ACC112 (cell line): ENCODE measurements at regions not wholly inside any gene's neighbourhood (a gene's known extent, or its start where the extent isn't known, plus 50 kb on each side); places are given as distances from the start of the nearest gene placed in this dataset.

Experiments used
- H2AFZ ChIP-seq: fragments of 200-600 bp; sonication (generic); one replicate; pipeline ENCODE4 v1.6.0; 2017; ENCODE audit warnings: antibody characterized with exemption, low read length; ENCODE audit not compliant: unreplicated experiment
- H3K27ac ChIP-seq: fragments of 200-600 bp; sonication (generic); 2 replicates; pipeline ENCODE4 v1.5.1; 2014; ENCODE audit warnings: low read depth, mild to moderate bottlenecking, antibody characterized with exemption, low read length, moderate library complexity
- H3K27me3 ChIP-seq: fragments of 200-600 bp; sonication (generic); 2 replicates; pipeline ENCODE4 v1.6.1; 2014; ENCODE audit warnings: mild to moderate bottlenecking, antibody characterized with exemption, low read length, moderate library complexity, mixed read lengths; ENCODE audit not compliant: insufficient read depth
- H3K36me3 ChIP-seq: fragments of 200-600 bp; sonication (generic); 2 replicates; pipeline ENCODE4 v1.6.1; 2016; ENCODE audit warnings: mild to moderate bottlenecking, antibody characterized with exemption, low read length, moderate library complexity, mixed read lengths; ENCODE audit not compliant: insufficient read depth
- H3K4me1 ChIP-seq: fragments of 200-600 bp; sonication (generic); one replicate; pipeline ENCODE4 v1.6.1; 2016; ENCODE audit warnings: low read length, mixed read lengths; ENCODE audit not compliant: insufficient read depth, unreplicated experiment, control insufficient read depth
- H3K4me3 ChIP-seq: fragments of 200-600 bp; sonication (generic); 2 replicates; pipeline ENCODE4 v1.5.1; 2014; ENCODE audit warnings: mild to moderate bottlenecking, low read depth, low read length
- H3K79me2 ChIP-seq: fragments of 200-600 bp; sonication (generic); one replicate; pipeline ENCODE4 v1.6.0; 2016; ENCODE audit warnings: low read length; ENCODE audit not compliant: control insufficient read depth, unreplicated experiment, insufficient read depth

- no peaks in the 10 kb centered on the region for H3K36me3 ChIP-seq
- no peak overlapping the region for H3K4me3 ChIP-seq
- no peak overlapping the region for H3K27ac ChIP-seq
- no peak overlapping the region for H2AFZ ChIP-seq
- no peaks in the 10 kb centered on the region for H3K27me3 ChIP-seq
- no peaks in the 10 kb centered on the region for H3K4me1 ChIP-seq
- H3K79me2 ChIP-seq, result no peaks in the 10 kb centered on the region
Measured at GRCh38 chr16:73482310-73482709, 434.4 kb upstream of the ZFHX3 start.

GRCh38 chr16:73480381-73480780 lies 432.5 kb upstream of the ZFHX3 start:
- Histone ChIP-seq H3K79me2 (no peaks in the 10 kb centered on the region), H3K27me3 (no peaks in the 10 kb centered on the region), H3K4me1 (no peaks in the 10 kb centered on the region), H3K4me3 (no peak overlapping the region), H3K36me3 (no peaks in the 10 kb centered on the region), H3K27ac (no peak overlapping the region), H2AFZ (no peak overlapping the region)

DNA sequence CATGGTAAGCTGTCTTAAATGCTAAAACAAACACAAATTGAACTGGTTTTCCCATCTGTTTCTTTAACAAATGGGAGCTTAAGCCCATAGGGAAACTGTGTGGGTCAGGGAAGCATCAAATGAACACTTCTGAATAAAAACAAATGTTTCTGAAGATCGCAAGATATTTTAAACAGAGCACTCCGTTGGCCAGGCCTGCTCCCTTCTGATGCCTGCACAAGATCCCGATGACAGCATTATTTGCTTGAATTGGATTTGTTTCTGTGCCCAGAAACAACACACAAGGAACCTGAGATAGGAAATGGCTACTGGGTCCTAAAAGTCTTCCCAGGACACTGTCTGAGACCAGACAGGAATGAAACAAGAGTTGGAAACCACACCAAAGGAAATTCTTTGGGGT lies 425.8 kb upstream of the ZFHX3 start:
- Histone ChIP-seq H3K27me3 (no peaks in the 10 kb centered on the region), H3K4me3 (no peak overlapping the region), H3K36me3 (no peaks in the 10 kb centered on the region), H3K79me2 (no peaks in the 10 kb centered on the region), H3K27ac (no peak overlapping the region), H2AFZ (no peak overlapping the region), H3K4me1 (no peaks in the 10 kb centered on the region)

DNA sequence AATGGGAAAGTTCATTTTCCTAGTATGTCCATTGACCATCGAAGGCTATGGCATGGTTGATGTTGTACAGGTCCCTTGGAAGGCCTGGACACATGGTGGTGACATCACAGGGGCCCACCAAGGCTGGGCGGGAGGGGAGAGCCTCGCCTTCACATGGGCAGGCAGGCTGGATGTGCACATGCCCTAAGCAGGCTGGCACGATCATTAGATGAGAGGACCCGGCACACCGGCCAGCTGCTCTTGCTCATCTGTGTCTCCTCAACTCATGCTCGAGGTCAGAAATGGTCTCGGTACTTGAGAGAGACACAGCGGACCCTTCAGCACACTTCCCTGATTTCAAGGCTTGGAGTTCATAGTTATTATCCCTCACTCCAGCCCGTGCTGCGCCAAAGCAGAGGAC lies 416.9 kb upstream of the ZFHX3 start:
- Histone ChIP-seq H3K27ac (no peak overlapping the region), H2AFZ (no peak overlapping the region), H3K27me3 (no peaks in the 10 kb centered on the region), H3K4me1 (no peaks in the 10 kb centered on the region), H3K4me3 (no peak overlapping the region), H3K36me3 (no peaks in the 10 kb centered on the region), H3K79me2 (no peaks in the 10 kb centered on the region)

DNA sequence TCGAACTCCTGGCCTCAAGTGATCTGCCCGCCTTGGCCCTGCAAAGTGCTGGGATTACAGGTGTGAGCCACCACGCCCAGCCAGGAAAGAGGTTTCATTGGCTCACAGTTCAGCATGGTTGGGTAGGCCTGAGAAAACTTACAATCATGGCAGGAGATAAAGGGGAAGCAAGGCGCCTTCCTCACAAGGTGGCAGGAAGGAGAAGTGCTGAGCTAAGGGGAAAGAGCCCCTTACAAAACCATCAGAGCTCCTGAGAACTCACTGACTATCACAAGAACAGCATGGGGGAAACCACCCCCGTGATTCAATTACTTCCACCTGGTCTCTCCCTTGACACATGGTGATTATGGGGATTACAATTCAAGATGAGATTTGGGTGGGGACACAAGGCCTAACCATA lies 411.7 kb upstream of the ZFHX3 start:
- Histone ChIP-seq H2AFZ (no peak overlapping the region), H3K4me1 (no peaks in the 10 kb centered on the region), H3K36me3 (no peaks in the 10 kb centered on the region), H3K79me2 (no peaks in the 10 kb centered on the region), H3K4me3 (no peak overlapping the region), H3K27me3 (no peaks in the 10 kb centered on the region), H3K27ac (no peak overlapping the region)

- no peak overlapping the region for H3K4me3 ChIP-seq
- H3K79me2 ChIP-seq, result no peaks in the 10 kb centered on the region
- no peaks in the 10 kb centered on the region for H3K4me1 ChIP-seq
- H3K36me3 ChIP-seq, result no peaks in the 10 kb centered on the region
- no peak overlapping the region for H3K27ac ChIP-seq
- H2AFZ ChIP-seq, result no peak overlapping the region
- no peaks in the 10 kb centered on the region for H3K27me3 ChIP-seq
Measured at GRCh38 chr16:73457851-73458250, 409.9 kb upstream of the ZFHX3 start.

DNA sequence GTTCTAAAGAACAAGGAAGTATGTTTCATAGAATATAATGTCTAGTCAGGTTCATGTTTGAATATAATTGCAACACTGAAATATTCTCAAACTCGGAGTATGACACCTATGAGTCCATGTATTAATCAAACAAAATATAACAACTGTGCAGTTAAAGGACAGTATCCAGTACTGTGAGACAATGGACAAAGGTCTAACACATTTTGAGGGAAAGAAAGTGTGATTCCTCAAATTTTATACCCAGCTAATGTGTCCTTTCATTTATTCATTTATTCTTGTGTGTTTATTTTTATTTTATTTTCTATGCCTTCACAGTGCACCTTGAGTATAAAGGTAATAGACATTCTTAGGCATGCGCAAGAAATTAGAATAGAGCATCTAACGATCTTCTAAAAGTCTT lies 401.0 kb upstream of the ZFHX3 start:
- Histone ChIP-seq H3K79me2 (no peaks in the 10 kb centered on the region), H3K4me1 (no peaks in the 10 kb centered on the region), H3K36me3 (no peaks in the 10 kb centered on the region), H2AFZ (no peak overlapping the region), H3K4me3 (no peak overlapping the region), H3K27ac (no peak overlapping the region), H3K27me3 (no peaks in the 10 kb centered on the region)

- no peak overlapping the region for H3K4me3 ChIP-seq
- H3K4me1 ChIP-seq, result no peaks in the 10 kb centered on the region
- no peak overlapping the region for H2AFZ ChIP-seq
- no peaks in the 10 kb centered on the region for H3K27me3 ChIP-seq
- no peaks in the 10 kb centered on the region for H3K36me3 ChIP-seq
- H3K27ac ChIP-seq, result no peak overlapping the region
- no peaks in the 10 kb centered on the region for H3K79me2 ChIP-seq
Measured at GRCh38 chr16:73447846-73448245, 399.9 kb upstream of the ZFHX3 start.

- Histone ChIP-seq H3K4me3 (no peak overlapping the region), H3K4me1 (no peaks in the 10 kb centered on the region), H2AFZ (no peak overlapping the region), H3K36me3 (no peaks in the 10 kb centered on the region), H3K79me2 (no peaks in the 10 kb centered on the region), H3K27ac (no peak overlapping the region), H3K27me3 (no peaks in the 10 kb centered on the region)
Measured at GRCh38 chr16:73434621-73435020, 386.7 kb upstream of the ZFHX3 start.

DNA sequence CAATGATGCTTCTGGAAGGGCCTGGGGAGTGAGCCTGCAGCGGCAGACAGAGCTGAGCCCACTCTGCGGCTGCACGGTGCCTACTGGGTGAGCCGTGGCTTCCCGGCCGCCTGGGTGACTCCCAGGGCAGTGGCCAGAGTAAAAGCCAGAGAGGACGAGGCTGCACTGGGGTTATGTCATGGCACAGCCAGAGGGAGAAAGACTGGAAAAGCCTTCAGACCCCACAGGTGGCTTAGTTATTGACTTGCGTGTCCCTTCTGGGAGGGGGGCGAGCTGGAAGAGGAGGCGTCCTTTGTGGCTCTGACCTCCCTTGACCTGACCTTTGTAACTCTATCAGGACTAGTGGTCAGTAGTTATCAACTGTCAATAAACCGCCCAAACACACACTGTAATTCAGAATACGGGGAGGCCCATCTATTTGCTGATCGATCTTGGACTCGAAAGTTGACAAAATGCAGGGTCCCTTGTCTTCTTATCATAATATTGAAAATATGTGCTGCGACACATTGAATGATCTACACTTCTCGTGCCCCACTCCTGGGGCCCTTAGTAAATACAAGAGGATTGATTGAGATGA lies 385.9 kb upstream of the ZFHX3 start:
- H3K27me3 ChIP-seq, result no peaks in the 10 kb centered on the region
- no peak overlapping the region for H3K27ac ChIP-seq
- no peaks in the 10 kb centered on the region for H3K36me3 ChIP-seq
- no peaks in the 10 kb centered on the region for H3K79me2 ChIP-seq
- H3K4me3 ChIP-seq, result no peak overlapping the region
- H2AFZ ChIP-seq, result no peak overlapping the region
- no peaks in the 10 kb centered on the region for H3K4me1 ChIP-seq

DNA sequence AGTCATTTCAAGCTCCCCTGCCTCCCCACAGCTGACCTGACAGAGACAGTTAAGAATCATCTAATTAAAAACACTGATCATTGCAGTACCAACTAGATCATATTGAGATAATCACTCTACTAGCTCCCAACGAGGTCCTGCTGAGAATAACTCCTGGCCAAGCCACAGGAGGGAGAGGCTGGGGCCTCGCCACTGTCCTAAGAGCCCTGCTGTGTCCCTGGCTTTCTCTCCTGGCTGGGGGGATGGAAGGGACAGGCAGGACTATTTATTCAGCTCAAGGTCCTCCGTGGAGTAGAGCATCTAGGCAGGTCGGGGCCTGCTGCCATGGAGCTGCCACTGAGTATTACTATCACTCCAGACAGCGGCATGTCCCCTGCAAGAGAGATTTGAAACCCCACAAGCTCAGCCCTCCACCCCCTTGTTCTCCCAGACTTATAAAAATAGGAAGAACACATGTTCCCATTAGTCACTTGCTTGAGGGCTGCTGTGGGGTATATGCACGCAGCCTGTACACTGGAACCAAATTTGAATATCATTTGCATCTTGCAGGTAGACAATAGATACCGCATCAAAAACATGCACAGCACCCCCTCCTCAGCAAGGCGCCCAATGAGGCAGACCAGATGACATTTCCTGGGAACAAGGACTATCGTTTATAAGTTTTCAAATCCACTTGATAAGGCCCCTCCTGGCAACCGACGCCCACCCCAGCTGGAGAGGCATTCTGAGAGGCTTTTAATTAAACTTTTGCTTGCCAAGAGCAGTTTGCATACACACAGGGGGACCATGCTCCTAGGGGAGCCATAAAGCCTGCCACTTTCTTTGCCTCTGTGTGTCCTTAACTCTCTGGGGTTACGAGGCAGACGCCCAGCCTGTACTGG lies 385.2 kb upstream of the ZFHX3 start:
- Histone ChIP-seq H3K4me1 (no peaks in the 10 kb centered on the region), H3K27ac (no peak overlapping the region), H3K4me3 (no peak overlapping the region), H3K36me3 (no peaks in the 10 kb centered on the region), H3K27me3 (no peaks in the 10 kb centered on the region), H3K79me2 (no peaks in the 10 kb centered on the region), H2AFZ (no peak overlapping the region)
